SW 1271 (cell line): ENCODE measurements at regions not wholly inside any gene's neighbourhood (a gene's known extent, or its start where the extent isn't known, plus 50 kb on each side); places are given as distances from the start of the nearest gene placed in this dataset.
A peak's percentile ranks its signal among the peaks of the same experiment; 100 is the strongest.
"Not testable (repeated sequence)": the region's sequence is repeated elsewhere in the genome, so short reads cannot be mapped to it uniquely, and the experiment has no call there.

Source experiments
- DNase-seq, 2 experiments: peaks; one replicate each; lab custom pipeline; 2025; lab: John Stamatoyannopoulos, UW

- DNase-seq, result no peak
Observed at GRCh38 chr4:82247629-82248028, 126.2 kb downstream of the HNRNPD start.

GRCh38 chr4:82247171-82247570 is 126.6 kb downstream of the HNRNPD start:
- DNase-seq, result no peak

GRCh38 chr4:82241534-82241933 is 132.3 kb downstream of the HNRNPD start:
- DNase-seq, result no peak

- no peak for DNase-seq
Observed at GRCh38 chr4:82240410-82240809, 133.4 kb downstream of the HNRNPD start.

GRCh38 chr4:82237142-82237541 is 136.6 kb downstream of the HNRNPD start:
- not testable (repeated sequence) for DNase-seq

GRCh38 chr4:82235346-82235745 is 138.4 kb downstream of the HNRNPD start:
- no peak for DNase-seq

- DNase-seq, result no peak
Observed at GRCh38 chr4:82232891-82233290, 140.9 kb downstream of the HNRNPD start.

- no peak for DNase-seq
Observed at GRCh38 chr4:82231806-82232205, 142.0 kb downstream of the HNRNPD start.

- no peak for DNase-seq
Observed at GRCh38 chr4:82230306-82230705, 143.5 kb downstream of the HNRNPD start.

- no peak for DNase-seq
Observed at GRCh38 chr4:82225030-82225429, 148.8 kb downstream of the HNRNPD start.

GRCh38 chr4:82223715-82224114 is 150.1 kb downstream of the HNRNPD start:
- no peak for DNase-seq

- DNase-seq, result no peak
Observed at GRCh38 chr4:82219346-82219745, 154.4 kb downstream of the HNRNPD start.

GRCh38 chr4:82217986-82218715 is 155.6 kb downstream of the HNRNPD start:
- DNase-seq, result no peak

- DNase-seq, result no peak
Observed at GRCh38 chr4:82216219-82216618, 157.6 kb downstream of the HNRNPD start.

- no peak for DNase-seq
Observed at GRCh38 chr4:82215800-82216199, 158.0 kb downstream of the HNRNPD start.

GRCh38 chr4:82215039-82215438 is 158.8 kb downstream of the HNRNPD start:
- DNase-seq, result no peak

GRCh38 chr4:82213485-82214417 is 160.0 kb downstream of the HNRNPD start:
- DNase-seq, result no peak

- peak in 1 of 2 experiments; percentile 32 for DNase-seq
Observed at GRCh38 chr4:82201805-82202641, 171.8 kb downstream of the HNRNPD start.

- DNase-seq, result no peak
Observed at GRCh38 chr4:82201303-82201702, 172.5 kb downstream of the HNRNPD start.

GRCh38 chr4:82200046-82200445 is 173.7 kb downstream of the HNRNPD start:
- no peak for DNase-seq

- no peak for DNase-seq
Observed at GRCh38 chr4:82194329-82194728, 179.5 kb downstream of the HNRNPD start.

- DNase-seq, result no peak
Observed at GRCh38 chr4:82192017-82192673, 181.6 kb downstream of the HNRNPD start.
